HCT116 (cell line): ENCODE measurements at regions not wholly inside any gene's neighbourhood (a gene's known extent, or its start where the extent isn't known, plus 50 kb on each side); places are given as distances from the start of the nearest gene placed in this dataset.

Experiments used
- ATAC-seq: fragments of 200-7000 bp; cut with Tn5 transposase; 2 replicates; pipeline ENCODE4 v1.9.1; 2020; ENCODE audit warnings: mild to moderate bottlenecking, moderate library complexity
- BruUV-seq: library from RNA; stranded (reverse); fragments of 400-500 nt; replicated peaks from 2 replicates; lab custom pipeline; 2021; lab: Mats Ljungman, UMichigan
- CTCF ChIA-PET: fragments of 300-600 bp; sonication (Branson Sonifier 250); formaldehyde crosslinking; loops from one replicate; lab custom pipeline; 2021; ENCODE audit warnings: antibody characterized with exemption; lab: Charles Lee
- POLR2A ChIA-PET: fragments of 300-600, 350-600 bp; sonication (Branson Sonifier 250); formaldehyde crosslinking; loops from one replicate; lab custom pipeline; 2021; ENCODE audit warnings: antibody characterized with exemption; lab: Charles Lee
- RAD21 ChIA-PET, 2 experiments: fragments of 300-600 bp; sonication (Branson Sonifier 250); formaldehyde crosslinking; loops; one replicate each; lab custom pipeline; 2023; ENCODE audit warnings: low total read pairs in 2 of 2; ENCODE audit not compliant: uncharacterized antibody in 2 of 2, unreplicated experiment in 2 of 2, low non-redundant PET in 1 of 2; lab: Charles Lee
- DNase-seq: peaks from one replicate; pipeline ENCODE4 v3.0.0-alpha.2; 2010; ENCODE audit warnings: low read depth, low spot score
- H2AFZ ChIP-seq: fragments of 200-600 bp; shearing (Covaris generic), sonication (generic); 2 replicates; pipeline ENCODE4 v1.6.1; 2017; ENCODE audit warnings: low read depth, mixed run types, mixed read lengths, antibody characterized with exemption, low read length; ENCODE audit not compliant: poor library complexity, severe bottlenecking
- H3K27ac ChIP-seq: 2 replicates; pipeline ENCODE4 v1.5.1; 2012; ENCODE audit warnings: low read depth, low read length
- H3K27me3 ChIP-seq: fragments of 200-600 bp; sonication (generic); 2 replicates; pipeline ENCODE4 v1.6.1; 2016; ENCODE audit warnings: mixed run types, low read length, mixed read lengths; ENCODE audit not compliant: insufficient read depth
- H3K36me3 ChIP-seq, 2 experiments: fragments of 200-500 bp in 1 of 2; fragments of 200-600 bp in 1 of 2; sonication (Bioruptor generic) in 1 of 2; sonication (generic) in 1 of 2; 2 replicates each; pipeline versions ENCODE4 v1.5.1 to v1.6.1; 2014 to 2016; ENCODE audit warnings: low read length in 2 of 2, inconsistent platforms in 1 of 2, mixed read lengths in 1 of 2, mixed run types in 1 of 2; ENCODE audit not compliant: insufficient read depth in 2 of 2, control insufficient read depth in 1 of 2
- H3K4me1 ChIP-seq, 2 experiments: fragments of 200-600 bp in 1 of 2; sonication (generic) in 1 of 2; 2 replicates each; pipeline versions ENCODE4 v1.5.1 to v1.6.1; 2012 to 2017; ENCODE audit warnings: low read length in 2 of 2, inconsistent platforms in 1 of 2, mild to moderate bottlenecking in 1 of 2, mixed read lengths in 1 of 2, mixed run types in 1 of 2, moderate library complexity in 1 of 2; ENCODE audit not compliant: insufficient read depth in 2 of 2, control insufficient read depth in 1 of 2
- H3K4me2 ChIP-seq: fragments of 200-600 bp; sonication (generic); 2 replicates; pipeline ENCODE4 v1.6.1; 2017; ENCODE audit warnings: mixed run types, low read length, mixed read lengths
- H3K4me3 ChIP-seq, 2 experiments: fragments of 200-600 bp in 1 of 2; sonication (generic) in 1 of 2; replicated peaks in 1 of 2; 2 replicates each; pipeline ENCODE4 v1.5.1; 2011 to 2016; ENCODE audit warnings: low read length in 2 of 2, control low read depth in 1 of 2, low read depth in 1 of 2, mild to moderate bottlenecking in 1 of 2, mixed read lengths in 1 of 2, mixed run types in 1 of 2
- H3K79me2 ChIP-seq: fragments of 200-600 bp; sonication (generic); 2 replicates; pipeline ENCODE4 v1.6.1; 2017; ENCODE audit warnings: mild to moderate bottlenecking, mixed run types, low read length, moderate library complexity, mixed read lengths; ENCODE audit not compliant: insufficient read depth
- H3K9ac ChIP-seq: fragments of 200-600 bp; sonication (generic); 2 replicates; pipeline ENCODE4 v1.6.1; 2016; ENCODE audit warnings: low read length, mixed read lengths
- H3K9me2 ChIP-seq: fragments of 200-600 bp; sonication (generic), shearing (Covaris generic); 2 replicates; pipeline ENCODE4 v1.6.1; 2017; ENCODE audit warnings: mixed run types, mild to moderate bottlenecking, moderate library complexity; ENCODE audit not compliant: insufficient read depth
- H3K9me3 ChIP-seq, 2 experiments: fragments of 200-500 bp in 1 of 2; fragments of 200-600 bp in 1 of 2; sonication (Bioruptor generic) in 1 of 2; sonication (generic) in 1 of 2; 2 replicates each; pipeline ENCODE4 v1.6.1; 2014 to 2017; ENCODE audit warnings: low read length in 2 of 2, mixed read lengths in 2 of 2, inconsistent platforms in 1 of 2, low read depth in 1 of 2, mild to moderate bottlenecking in 1 of 2, mixed run types in 1 of 2, moderate library complexity in 1 of 2; ENCODE audit not compliant: control insufficient read depth in 1 of 2, insufficient read depth in 1 of 2
- H4K20me1 ChIP-seq: fragments of 200-600 bp; sonication (generic), shearing (Covaris generic); 2 replicates; pipeline ENCODE4 v1.6.1; 2017; ENCODE audit warnings: mixed run types, mild to moderate bottlenecking, moderate library complexity; ENCODE audit not compliant: insufficient read depth
- CBX3 ChIP-seq: IDR thresholded peaks from 2 replicates; pipeline ENCODE4 v1.6.1; 2012; ENCODE audit warnings: low read depth
- JUND ChIP-seq: IDR thresholded peaks from 2 replicates; pipeline ENCODE4 v1.6.1; 2012
- MAX ChIP-seq: IDR thresholded peaks from 2 replicates; pipeline ENCODE4 v1.6.1; 2012
- POLR2A ChIP-seq: IDR thresholded peaks from 2 replicates; pipeline ENCODE4 v1.7.0; 2011; ENCODE audit warnings: borderline replicate concordance; ENCODE audit not compliant: insufficient read depth, insufficient read length; ENCODE audit errors: extremely low read depth
- REST ChIP-seq: IDR thresholded peaks from 2 replicates; pipeline ENCODE4 v1.6.1; 2012; ENCODE audit warnings: low read depth
- SP1 ChIP-seq: IDR thresholded peaks from 2 replicates; pipeline ENCODE4 v1.6.1; 2012; ENCODE audit warnings: low read depth
- TCF7L2 ChIP-seq: IDR thresholded peaks from 2 replicates; pipeline ENCODE4 v1.7.0; 2011; ENCODE audit warnings: borderline replicate concordance, inconsistent platforms; ENCODE audit not compliant: insufficient read depth, insufficient read length; ENCODE audit errors: extremely low read depth
- YY1 ChIP-seq: IDR thresholded peaks from 2 replicates; pipeline ENCODE4 v1.6.1; 2011; ENCODE audit warnings: low read length, low read depth, moderate library complexity, mild to moderate bottlenecking; ENCODE audit not compliant: insufficient replicate concordance; ENCODE audit errors: extremely low read depth
- ZBTB33 ChIP-seq: IDR thresholded peaks from 2 replicates; pipeline ENCODE4 v1.6.1; 2011; ENCODE audit warnings: mild to moderate bottlenecking, low read length, moderate library complexity; ENCODE audit not compliant: insufficient replicate concordance; ENCODE audit errors: extremely low read depth
- ZFX ChIP-seq: fragments of 450-650 bp; IDR thresholded peaks from 2 replicates; pipeline ENCODE4 v1.6.1; 2017
- intact Hi-C: fragments of 100-400 bp; cut with micrococcal nuclease; formaldehyde crosslinking; loops from 2 replicates; pipeline ENCODE4 v1.10.0; 2022

GRCh38 chr16:55059146-55059545 is 128.5 kb downstream of the IRX5 start:
- Histone ChIP-seq H3K4me1 (no peaks in the 10 kb centered on the region), H3K79me2 (no peaks in the 10 kb centered on the region), H4K20me1 (no peaks in the 10 kb centered on the region), H2AFZ (no peak overlapping the region), H3K27ac (no peak overlapping the region), H3K4me3 (no peak overlapping the region), H3K9ac (no peak overlapping the region), H3K27me3 (0 out of 2 replicates have a peak, but pooled peaks cover 11% of the 10 kb centered on the region), H3K9me2 (no peaks in the 10 kb centered on the region), H3K9me3 (no peaks in the 10 kb centered on the region; a peak in 1 of 4 replicates), H3K36me3 (no peaks in the 10 kb centered on the region), H3K4me2 (no peak overlapping the region)
- intact Hi-C loops, result no loop called here
- POLR2A ChIA-PET, result no interaction called here
- BruUV-seq, result no TSS peak
- TF ChIP-seq YY1, result no peak
- no peak for TF ChIP-seq ZBTB33
- TF ChIP-seq CBX3, result no peak
- no peak for TF ChIP-seq SP1
- no peak for TF ChIP-seq TCF7L2
- TF ChIP-seq POLR2A, result no peak
- TF ChIP-seq MAX, result no peak
- TF ChIP-seq ZFX, result no peak
- no peak for TF ChIP-seq JUND
- no peak for TF ChIP-seq REST
- no peak for DNase-seq
- no peak for ATAC-seq
- RAD21 ChIA-PET, result no interaction called here
- CTCF ChIA-PET, result no interaction called here
